ENCODE measurements at regions not wholly inside any gene's neighbourhood (a gene's known extent, or its start where the extent isn't known, plus 50 kb on each side); places are given as distances from the start of the nearest gene placed in this dataset.

GRCh38 chr20:24752612-24753011 is 196.5 kb upstream of the CST7 start:
- TF ChIP-seq, protein P1, sequence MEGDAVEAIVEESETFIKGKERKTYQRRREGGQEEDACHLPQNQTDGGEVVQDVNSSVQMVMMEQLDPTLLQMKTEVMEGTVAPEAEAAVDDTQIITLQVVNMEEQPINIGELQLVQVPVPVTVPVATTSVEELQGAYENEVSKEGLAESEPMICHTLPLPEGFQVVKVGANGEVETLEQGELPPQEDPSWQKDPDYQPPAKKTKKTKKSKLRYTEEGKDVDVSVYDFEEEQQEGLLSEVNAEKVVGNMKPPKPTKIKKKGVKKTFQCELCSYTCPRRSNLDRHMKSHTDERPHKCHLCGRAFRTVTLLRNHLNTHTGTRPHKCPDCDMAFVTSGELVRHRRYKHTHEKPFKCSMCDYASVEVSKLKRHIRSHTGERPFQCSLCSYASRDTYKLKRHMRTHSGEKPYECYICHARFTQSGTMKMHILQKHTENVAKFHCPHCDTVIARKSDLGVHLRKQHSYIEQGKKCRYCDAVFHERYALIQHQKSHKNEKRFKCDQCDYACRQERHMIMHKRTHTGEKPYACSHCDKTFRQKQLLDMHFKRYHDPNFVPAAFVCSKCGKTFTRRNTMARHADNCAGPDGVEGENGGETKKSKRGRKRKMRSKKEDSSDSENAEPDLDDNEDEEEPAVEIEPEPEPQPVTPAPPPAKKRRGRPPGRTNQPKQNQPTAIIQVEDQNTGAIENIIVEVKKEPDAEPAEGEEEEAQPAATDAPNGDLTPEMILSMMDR (tag by site-specific recombination; IDR thresholded peaks at IDR 0.05) = no peak
- TF ChIP-seq ZNF658 (tag by site-specific recombination; IDR thresholded peaks at IDR 0.05) (no peak), ZNF785 (tag by site-specific recombination; IDR thresholded peaks at IDR 0.05) (no peak), HIC1 (tag by site-specific recombination; IDR thresholded peaks at IDR 0.05) (no peak), ZNF274 (IDR thresholded peaks at IDR 0.05; ENCODE audit: low read length) (no peak), ZNF274 (tag by site-specific recombination; IDR thresholded peaks at IDR 0.05; ENCODE audit: borderline replicate concordance) (no peak), ZNF266 (tag by site-specific recombination; IDR thresholded peaks at IDR 0.05; ENCODE audit: low read depth) (no peak), ZNF544 (tag by site-specific recombination; IDR thresholded peaks at IDR 0.05) (no peak), GLI2 (tag by site-specific recombination; IDR thresholded peaks at IDR 0.05; ENCODE audit: borderline replicate concordance, low read depth) (no peak), TCF7L2 (IDR thresholded peaks at IDR 0.05; ENCODE audit: borderline replicate concordance, low read depth, low read length) (no peak), ZNF24 (tag by site-specific recombination; IDR thresholded peaks at IDR 0.05) (no peak), SETDB1 (IDR thresholded peaks at IDR 0.05; ENCODE audit: insufficient read length, low read length) (no peak), GLI4 (tag by site-specific recombination; IDR thresholded peaks at IDR 0.05) (no peak), ZNF777 (tag by site-specific recombination; IDR thresholded peaks at IDR 0.05; ENCODE audit: borderline replicate concordance) (no peak)
- TF ChIP-seq, protein P2, sequence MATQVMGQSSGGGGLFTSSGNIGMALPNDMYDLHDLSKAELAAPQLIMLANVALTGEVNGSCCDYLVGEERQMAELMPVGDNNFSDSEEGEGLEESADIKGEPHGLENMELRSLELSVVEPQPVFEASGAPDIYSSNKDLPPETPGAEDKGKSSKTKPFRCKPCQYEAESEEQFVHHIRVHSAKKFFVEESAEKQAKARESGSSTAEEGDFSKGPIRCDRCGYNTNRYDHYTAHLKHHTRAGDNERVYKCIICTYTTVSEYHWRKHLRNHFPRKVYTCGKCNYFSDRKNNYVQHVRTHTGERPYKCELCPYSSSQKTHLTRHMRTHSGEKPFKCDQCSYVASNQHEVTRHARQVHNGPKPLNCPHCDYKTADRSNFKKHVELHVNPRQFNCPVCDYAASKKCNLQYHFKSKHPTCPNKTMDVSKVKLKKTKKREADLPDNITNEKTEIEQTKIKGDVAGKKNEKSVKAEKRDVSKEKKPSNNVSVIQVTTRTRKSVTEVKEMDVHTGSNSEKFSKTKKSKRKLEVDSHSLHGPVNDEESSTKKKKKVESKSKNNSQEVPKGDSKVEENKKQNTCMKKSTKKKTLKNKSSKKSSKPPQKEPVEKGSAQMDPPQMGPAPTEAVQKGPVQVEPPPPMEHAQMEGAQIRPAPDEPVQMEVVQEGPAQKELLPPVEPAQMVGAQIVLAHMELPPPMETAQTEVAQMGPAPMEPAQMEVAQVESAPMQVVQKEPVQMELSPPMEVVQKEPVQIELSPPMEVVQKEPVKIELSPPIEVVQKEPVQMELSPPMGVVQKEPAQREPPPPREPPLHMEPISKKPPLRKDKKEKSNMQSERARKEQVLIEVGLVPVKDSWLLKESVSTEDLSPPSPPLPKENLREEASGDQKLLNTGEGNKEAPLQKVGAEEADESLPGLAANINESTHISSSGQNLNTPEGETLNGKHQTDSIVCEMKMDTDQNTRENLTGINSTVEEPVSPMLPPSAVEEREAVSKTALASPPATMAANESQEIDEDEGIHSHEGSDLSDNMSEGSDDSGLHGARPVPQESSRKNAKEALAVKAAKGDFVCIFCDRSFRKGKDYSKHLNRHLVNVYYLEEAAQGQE (tag by site-specific recombination; IDR thresholded peaks at IDR 0.05) = no peak
